HG03196 (cell line): ENCODE measurements at regions not wholly inside any gene's neighbourhood (a gene's known extent, or its start where the extent isn't known, plus 50 kb on each side); places are given as distances from the start of the nearest gene placed in this dataset.
"Not testable (repeated sequence)": the region's sequence is repeated elsewhere in the genome, so short reads cannot be mapped to it uniquely, and the experiment has no call there.

Experiments
- ATAC-seq: cut with Tn5 transposase; IDR thresholded peaks from one replicate; pipeline ENCODE4 v1.9.1; 2021; ENCODE audit not compliant: unreplicated experiment

DNA sequence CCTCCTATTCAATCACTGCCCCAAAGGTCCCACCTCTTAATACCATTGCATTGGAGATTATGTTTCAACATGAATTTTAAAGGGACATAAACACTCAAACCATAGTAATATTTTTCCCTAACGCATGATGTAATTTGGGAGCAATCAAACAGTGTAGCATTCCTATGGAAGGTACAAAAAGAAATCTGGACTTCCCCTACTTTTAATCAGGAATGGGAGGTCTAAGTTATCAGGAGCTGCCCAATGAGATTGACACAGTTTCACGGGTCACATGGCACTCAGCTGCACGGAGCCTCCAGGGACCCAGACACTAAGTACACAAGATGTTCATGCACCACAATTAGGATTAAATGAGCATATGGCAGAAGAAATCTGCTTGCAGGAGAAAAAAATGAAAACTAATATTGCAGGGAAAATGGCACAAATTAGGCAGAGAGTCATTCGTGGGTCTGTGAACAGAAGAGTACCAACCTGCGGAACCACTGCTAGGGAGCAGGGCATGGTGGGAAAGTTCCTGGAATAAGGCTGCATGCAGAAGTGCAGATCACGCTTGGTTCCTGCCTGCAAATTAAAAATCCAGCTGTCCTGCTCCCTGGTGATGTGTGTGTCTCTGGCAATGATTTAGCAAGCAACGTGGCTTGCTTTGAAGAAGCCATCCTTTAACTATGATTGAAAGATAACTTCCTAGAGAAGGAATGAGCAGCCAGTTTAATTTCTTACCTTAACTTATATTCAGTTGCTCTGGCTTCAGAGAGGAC lies 326.6 kb upstream of the ID2 start:
- ATAC-seq = no peak

DNA sequence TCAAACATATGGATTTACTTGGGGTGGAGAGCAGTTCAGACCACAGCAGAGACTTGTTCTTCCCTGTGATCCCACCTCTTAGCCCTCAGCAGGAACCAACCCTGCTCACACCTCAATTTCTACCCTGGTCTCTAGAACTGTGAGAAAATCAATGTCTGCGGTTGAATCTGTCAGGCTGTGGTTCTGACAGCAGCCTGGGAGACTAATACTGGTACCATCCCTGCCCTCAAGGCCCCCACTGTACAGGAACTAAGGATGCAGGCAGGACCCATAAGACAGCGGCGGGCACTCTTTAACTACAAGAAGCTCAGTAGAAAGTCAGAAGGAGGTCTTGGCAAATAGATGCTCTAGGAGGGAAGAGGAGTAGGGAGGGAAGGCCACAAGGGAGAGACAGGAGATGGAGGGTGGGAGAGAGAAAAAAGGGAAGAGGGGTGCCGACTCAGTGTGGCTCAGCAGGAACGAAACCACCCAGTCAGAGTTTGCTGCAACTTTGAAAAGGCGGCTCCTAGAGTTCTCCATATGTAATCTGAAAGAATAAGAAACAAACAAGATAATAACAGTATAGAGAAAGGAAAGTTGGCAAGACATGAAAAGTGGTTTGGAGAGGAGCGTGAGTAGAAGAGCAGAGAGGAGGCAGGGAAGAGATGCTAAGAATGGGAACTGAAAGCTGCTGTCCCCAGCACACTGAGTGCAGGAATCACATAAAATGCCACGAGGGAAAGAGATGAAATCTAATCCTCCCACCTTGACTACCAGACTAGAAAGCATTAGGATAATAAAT lies 323.9 kb upstream of the ID2 start:
- ATAC-seq = no peak

DNA sequence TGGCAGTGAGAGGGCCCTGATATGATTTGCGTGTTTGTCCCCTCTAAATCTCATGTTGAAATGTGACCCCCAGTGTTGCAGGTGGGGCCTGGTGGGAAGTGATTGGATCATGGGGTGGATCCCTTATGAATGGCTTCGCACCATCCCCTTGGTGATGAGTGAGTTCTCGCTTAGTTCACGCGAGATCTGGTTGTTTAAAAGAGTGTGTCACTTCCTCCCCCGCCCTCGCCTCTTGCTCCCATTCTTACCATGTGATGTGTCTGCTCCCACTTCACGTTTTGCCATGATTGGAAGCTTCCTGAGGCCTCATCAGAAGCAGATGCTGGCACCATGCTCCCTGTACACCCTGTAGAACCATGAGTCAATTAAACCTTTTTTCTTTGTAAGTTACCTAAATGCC lies 319.9 kb upstream of the ID2 start:
- ATAC-seq = no peak

DNA sequence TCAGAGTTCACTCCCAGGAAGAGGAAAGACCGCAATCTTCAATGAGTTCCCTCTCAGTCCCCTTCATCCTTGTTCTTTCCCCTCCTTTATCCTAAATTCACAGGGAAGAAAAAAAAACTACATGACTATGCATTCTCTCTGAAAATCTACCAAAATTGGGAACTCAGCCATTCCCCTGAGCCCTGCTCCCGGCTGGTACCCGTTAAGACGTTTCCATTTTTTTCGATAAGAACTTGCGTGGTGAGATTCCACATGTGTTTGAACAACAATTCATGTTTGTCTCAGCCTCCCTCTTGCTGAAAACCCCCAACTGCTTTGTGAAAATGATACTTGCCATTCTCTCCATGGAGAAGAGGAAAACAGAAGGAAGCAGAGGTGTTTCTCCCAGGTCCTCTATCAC lies 318.7 kb upstream of the ID2 start:
- no peak for ATAC-seq

DNA sequence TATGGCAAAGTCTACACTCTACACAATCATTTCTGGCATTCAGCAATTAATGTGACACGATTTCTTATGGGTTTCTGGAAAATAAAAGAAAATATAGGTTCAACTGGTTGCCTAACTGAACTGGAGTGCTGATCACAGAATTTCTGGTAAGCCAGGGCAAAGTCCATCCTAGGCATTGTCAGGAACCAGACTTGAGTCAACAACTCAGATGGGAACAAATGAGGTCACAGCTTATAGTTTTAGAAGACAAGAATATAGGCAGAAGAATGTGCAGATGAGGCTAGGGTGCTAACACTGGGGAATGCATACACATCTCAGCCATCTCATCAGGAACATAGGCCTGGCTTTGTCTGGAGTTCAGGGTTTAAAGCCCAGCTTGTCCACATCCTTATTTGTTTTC lies 317.2 kb upstream of the ID2 start:
- no peak for ATAC-seq

DNA sequence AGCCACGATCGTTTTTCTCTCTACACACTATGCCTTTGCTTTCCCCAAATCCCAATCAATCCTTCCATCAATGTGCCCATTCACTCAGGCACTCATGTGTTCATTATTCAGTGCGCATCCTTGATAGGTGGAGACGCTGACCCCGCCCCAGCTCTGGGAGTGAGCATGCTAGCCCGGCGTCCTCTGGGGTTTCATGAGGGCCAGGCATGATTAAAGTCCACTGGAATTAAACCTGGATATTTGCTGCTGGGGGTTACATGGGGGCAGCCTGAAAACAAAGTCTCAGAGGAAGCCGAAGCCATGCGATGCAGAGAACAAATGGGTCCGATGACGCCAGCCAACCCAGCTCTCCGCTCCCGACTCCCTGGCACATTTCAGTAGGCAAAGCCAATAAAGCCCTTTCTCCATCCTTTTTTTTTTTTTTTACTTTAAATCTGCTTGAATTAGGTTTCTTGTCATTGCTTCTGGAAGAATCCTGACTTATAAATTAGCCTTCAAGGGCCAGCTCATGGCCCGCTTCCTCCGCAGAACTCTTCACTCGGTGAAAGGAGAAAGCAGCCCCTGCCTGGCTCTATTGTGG lies 316.4 kb upstream of the ID2 start:
- ATAC-seq = no peak

DNA sequence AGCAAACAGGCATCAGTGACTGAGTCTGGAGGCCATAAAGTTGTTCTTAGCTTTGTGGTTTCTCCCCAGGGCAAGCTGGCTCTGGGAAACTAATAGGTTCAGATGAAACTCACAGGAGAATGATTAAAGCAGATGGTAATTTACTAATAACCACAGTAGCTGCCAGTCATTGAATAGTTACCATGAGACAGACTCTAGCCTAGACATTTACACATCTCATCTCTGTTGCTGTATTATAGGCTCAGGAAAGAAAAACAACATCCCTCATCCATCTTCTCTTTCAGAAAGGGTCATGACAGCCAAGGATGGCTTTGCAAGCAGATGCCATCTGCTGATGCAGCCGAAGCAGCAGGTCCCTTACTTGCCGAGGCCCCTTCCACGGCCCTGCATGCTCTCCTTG lies 314.0 kb upstream of the ID2 start:
- ATAC-seq = no peak

DNA sequence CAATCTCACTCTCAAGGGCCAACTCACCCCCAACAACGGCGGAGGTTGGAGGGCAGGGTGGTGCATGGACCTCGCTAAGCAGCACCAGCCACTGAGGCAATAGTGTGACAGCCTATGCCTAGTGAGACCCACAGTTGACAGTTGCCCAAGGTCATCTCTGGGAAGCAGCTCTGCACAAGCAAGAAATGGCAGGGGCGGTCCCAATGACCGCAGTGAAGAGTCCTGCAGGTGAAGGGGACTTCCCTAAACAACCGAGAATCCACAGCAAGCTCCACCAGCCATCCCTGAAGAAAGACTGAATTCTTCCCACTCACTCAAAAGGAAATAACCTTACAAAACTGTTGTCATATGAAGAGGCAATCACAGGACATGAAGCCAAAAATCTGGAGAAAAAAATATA lies 313.4 kb upstream of the ID2 start:
- peak; percentile 71 for ATAC-seq

DNA sequence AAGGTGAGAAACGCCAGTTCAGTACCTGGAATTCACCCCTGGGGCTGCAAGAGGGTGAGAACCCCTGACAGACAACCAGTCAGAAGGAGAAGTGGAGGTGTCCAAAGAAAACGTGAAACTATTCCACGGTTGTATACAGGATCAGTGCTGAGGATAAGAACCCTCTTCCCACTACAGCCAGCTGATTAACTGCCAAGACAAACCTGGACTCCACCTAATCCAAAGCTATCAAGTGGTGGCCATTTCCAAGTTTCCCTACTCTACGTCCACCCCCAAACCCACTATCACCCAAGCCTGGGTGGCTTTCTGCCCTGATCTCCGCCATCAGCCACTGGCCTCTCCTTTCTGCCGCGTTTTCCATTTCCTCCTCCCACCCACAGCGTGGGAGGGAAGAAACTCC lies 312.3 kb upstream of the ID2 start:
- ATAC-seq = no peak

DNA sequence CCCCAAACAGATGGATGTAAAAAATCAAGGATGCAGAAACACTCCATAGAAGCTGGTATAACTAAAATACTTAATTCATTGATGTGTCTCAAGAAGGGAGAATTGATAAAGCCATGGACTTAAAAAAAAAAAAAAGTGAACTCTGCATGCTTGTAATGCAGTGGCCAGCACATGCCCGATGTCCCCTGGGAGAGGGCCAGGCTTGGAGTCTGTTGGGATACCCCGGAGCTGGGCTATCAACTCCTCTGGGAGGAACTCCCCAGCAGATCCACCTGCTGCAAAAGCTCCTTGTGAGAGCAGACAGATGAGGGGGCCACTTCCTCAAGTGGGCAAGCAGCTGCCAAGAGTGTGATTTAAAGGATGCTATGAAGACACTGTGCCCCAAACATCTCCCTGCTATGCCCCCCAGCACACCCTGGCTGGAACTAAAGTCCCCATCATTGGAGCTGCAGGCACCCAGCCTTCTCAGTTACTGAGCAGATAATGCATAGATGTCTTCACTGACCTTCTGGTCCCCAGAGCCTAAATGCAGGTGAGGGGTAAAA lies 311.5 kb upstream of the ID2 start:
- ATAC-seq = no peak

DNA sequence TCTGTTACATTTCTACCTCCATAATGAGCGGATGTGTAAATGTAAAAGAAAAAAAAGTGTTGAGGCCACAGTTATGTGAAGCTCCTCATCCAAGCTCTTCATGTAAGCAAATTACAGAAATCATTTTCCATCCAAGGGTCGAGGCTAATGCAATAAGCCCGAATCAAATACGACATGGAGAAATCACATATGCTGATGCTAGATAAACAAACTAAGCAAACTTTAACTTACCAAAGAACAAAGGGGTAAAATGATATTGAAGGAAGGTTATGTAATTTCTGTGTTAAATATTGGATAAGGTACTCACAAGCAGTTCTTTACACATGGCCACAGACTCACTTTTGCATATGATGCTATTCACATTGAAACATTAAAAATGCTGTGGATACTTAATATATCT lies 310.2 kb upstream of the ID2 start:
- no peak for ATAC-seq

DNA sequence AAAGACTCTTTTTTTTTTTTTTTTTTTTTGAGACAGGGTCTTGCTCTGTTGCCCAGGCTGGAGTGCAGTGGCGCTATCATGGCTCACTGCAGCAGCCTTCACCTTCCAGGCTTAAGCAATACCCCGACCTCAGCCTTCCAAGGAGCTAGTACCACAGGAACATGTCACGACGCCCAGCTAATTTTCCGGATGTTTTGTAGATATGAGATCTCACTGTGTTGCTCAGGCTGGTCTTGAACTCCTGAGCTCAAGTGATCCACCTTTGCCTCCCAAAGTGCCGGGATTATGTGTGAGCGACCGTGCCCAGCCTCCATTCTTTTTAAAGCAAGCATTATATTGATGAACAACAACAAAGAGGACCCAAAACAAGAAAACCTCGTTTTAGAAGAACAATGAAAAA lies 307.1 kb upstream of the ID2 start:
- ATAC-seq = no peak

DNA sequence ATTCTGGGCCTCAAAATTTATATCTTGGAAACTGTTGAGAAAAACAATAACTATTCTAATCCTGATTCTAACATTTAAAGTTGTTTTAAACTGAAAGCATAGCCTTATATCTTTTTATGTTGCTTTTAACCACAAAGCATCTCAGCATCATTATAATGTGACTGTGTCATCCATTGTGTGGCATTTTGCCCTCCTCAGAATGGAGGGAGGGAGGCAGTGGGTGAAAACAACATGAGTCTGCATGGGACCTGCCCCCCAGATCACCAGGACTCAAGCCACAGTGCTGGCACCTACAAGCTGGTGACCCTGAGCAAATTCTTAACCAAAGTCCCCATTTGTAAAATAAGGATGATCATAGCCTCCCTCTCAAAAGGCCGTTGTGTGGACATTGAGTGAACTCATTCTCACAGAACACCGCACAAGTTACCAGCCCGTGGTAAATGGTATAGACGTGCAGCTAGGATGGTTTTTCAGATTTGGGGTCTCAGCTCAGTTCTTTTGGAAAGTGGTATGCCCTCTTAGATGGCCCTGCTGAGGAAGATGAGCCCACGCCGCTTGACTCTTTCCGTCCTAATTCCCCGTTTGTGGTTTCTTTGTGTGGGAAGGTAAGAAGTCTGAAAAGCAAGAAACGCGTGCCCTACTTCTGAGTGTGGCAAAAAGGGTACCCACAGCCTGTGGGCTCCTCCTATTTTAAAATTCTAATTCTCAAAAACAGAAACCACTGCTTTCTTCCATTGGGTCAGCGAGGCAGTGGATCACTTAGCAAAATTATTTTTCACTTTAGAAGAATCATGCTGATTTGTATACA lies 305.0 kb upstream of the ID2 start:
- ATAC-seq = no peak

DNA sequence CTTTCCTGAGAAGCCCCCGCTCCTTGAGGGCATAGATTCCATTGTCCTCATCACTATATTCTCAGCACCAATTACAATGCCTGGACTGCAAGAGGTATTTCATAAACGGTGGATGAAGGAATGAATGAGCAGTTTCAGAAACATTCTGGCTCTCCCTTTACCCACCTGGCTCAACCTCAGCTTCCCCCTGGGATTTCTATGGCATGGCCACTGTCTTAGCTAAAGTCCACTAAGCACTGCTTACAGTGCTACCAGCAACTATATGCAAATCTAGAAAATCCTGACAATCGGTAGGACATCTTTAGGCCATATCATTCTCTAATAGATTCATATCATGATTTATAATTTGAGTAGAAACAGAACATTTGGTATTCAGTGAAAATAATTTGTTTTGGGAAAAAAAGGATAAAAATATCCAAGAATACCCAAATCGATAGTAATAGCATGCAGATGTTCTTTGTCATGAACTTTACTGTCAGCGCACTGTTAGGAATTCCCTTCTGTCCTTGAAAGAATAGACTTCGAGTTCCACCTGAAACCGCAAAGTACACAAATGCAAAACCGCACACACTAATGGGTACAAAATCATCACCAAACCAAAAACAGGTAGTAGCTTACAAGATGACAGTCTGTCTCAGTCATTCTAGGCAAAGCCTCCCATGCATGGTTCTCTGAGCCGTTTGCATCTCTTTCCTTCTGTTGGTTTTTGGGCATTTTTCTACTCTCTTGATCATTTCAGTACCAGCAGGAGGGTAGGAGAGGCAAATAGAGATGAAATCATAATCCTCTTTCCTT lies 303.6 kb upstream of the ID2 start:
- peak; percentile 79 for ATAC-seq

DNA sequence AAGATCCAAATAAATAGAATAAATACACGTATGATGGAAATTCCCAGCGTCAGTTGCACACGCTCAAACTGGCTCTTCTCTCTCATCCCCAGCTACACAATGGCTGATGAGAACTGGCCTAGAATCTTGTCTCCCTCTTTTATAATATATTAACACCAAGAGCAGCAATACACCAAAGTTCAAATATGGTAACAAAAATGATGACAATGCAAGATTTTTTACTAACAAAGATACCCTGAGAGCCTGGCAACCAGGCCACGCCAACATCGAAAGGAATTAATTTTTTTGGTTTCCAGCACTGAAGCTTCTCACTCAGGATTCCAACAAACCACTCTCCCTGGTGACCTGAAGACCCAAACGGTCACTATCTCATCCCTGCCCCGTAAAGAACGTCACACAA lies 302.7 kb upstream of the ID2 start:
- ATAC-seq = no peak

DNA sequence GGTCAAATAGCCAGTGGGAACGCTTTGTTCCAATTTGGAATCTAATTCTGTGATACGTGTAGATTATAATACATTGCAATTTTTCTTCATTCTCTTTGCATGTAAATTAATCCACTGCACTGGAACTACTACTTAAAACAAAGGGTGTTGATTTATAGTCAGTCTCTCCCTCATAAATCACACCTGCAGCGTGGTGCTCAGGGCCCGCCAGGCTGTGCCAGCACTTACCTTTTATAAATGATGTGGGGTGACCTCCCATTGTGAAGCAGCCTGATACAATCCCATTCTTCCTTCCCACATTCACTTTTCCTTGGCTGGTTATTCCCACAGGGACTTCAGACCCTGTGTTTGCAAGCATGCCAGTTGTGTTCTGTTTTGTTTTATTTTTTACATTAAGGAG lies 302.3 kb upstream of the ID2 start:
- no peak for ATAC-seq

DNA sequence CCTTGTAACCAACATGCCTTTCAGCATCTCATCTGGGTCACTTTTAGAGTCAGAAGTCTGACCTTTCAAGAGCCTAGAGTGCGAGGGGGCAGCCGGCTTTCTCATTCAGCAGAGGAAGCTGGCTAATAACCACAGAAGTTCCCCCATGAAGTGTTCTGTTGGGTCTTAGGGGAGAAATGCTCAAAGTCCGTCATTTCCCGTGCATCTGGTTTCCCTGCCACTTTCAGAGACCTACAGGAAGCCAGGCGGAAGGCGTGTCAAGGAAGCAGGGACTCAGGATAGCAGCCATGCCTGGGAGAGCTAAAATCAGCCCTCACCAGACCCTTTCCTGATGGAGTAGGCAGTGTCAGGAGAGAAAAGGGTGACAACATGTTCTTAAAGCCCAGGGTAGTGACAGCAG lies 301.8 kb upstream of the ID2 start:
- ATAC-seq = no peak

DNA sequence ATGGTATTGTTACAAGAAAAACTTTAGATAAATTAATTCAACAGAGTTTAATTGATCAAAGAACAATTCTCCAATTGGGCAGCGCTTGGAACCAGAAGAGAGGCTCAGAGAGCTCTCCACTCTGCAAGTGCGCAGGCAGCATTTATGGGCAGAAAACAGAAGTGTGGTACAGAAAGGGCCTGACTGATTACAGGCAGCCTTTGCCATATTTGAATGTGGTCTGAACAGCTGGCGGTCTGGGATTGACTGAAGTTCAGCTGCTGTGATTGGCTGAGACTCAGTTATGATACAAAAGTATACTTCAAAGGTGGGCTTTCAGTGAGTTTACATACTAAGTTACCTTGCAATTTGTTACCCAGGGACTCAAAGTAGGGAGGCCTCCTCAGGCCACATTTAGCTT lies 301.3 kb upstream of the ID2 start:
- no peak for ATAC-seq

DNA sequence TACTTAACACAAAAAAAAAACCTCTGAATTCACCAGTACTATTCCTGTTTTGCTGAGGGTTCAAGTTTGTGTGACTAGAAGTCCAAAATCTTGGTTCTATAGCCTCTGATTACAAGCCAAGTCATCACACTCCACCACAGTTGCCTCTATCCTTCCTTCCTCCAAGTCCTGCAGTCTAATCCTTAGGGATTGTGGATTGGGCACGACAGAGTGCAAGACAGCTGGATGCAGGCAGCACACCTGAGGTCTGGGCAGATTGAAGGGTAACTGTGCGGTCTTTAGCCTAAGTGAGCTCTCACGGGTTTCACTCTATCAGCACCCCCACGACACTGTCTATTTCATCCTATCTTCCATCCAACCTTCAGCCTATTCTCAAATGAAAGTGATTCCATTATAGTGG lies 299.4 kb upstream of the ID2 start:
- ATAC-seq = no peak

DNA sequence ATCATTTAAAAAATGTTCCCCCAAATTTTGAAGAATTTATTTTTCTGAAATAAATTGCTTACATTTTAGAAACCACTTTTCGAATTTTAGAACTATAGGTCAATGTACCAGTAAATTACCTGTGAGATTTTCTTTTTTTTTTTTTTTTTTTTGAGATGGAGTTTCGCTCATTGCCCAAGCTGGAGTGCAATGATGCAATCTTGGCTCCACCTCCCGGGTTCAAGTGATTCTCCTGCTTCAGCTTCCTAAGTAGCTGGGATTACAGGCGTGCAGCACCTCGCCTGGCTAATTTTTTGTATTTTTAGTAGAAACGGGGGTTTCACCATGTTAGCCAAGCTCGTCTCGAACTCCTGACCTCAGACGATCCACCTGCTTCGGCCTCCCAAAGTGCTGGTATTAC lies 295.1 kb upstream of the ID2 start:
- ATAC-seq = not testable (repeated sequence)
